GM18508 (cell line): ENCODE measurements at regions not wholly inside any gene's neighbourhood (a gene's known extent, or its start where the extent isn't known, plus 50 kb on each side); places are given as distances from the start of the nearest gene placed in this dataset.

Experiments used
- ATAC-seq: cut with Tn5 transposase; IDR thresholded peaks from one replicate; pipeline ENCODE4 v1.9.1; 2021; ENCODE audit warnings: moderate number of reproducible peaks; ENCODE audit not compliant: insufficient read depth, unreplicated experiment

DNA sequence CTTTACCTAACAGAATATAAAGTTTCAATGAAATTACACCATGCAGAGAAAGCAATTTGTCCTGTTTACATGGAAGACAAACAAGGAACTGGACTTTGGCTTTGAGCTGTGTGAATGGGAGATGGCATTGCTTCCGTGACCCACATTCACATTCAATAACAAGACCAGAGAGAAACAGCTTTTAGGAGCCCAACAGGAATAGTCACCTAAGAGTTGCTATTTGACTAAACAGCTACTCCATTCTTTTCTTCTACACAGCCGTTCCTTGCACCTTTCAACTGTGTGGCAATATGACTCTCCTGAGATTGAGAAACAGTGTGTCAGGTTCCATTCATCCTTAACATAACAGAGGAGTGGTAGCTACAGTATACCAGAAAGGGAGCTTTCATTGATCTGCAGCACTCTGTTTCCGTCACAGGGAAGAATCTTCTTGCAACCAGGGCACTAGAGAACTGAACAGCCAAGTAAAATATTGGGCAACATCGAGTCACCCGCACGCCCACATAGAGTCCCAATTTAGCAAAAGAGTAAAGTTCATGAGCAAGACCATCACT is 355.1 kb downstream of the HAO1 start:
- no peak for ATAC-seq

DNA sequence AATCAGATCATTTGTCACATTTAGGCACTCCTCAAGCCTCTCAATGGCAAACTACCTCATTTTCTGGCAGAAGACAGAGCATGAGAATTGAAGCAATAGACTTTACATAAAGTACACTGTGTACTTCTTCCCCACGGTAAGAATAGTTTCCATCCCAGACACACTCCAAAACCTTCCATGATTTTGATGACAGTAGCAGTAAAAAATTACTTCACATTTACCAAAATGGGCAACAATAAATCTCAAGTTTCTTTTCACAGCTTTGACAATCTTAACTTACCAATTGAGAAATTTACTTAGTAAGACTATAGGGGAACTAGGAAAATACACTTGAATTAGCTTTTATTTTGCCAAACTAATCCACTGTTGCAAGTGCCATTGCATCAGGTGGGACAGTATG is 353.8 kb downstream of the HAO1 start:
- no peak for ATAC-seq

DNA sequence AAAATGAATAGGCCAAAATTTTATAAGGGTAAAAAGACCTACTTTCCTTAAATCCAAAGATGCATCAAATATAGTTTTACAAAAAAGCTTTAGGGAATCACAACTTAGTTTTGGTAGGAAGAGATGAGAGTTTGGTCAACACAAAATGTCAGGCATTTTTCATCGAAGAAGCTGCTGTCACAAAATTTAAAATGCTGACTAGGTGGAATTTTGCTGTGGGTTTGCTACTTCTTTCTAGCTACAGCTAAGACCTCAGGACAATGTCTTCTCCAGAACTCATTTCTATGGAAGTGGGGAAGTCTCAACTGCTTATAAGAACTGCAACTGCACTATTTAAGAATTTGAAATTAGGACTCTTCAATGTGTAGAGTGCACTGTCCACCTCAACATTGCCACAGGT is 351.1 kb downstream of the HAO1 start:
- no peak for ATAC-seq

DNA sequence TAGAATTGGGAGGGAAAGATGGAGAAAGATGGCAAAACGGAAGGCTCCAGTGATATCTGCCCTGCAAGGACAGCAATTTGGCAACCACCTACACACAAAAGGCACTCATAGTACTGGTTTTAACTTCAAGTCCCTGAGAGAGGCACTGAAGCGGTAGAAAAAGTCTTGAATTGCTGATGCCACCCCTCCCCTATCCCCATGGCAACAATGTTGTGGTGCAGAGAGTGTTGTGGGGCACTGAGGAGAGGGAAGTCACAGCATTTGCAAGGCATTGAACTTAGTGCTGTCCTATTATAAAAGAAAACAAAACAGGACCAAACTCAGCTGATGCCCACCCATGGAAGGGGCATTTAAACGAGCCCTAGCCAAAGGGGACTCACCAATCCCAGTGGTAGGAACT is 343.7 kb downstream of the HAO1 start:
- ATAC-seq = no peak

DNA sequence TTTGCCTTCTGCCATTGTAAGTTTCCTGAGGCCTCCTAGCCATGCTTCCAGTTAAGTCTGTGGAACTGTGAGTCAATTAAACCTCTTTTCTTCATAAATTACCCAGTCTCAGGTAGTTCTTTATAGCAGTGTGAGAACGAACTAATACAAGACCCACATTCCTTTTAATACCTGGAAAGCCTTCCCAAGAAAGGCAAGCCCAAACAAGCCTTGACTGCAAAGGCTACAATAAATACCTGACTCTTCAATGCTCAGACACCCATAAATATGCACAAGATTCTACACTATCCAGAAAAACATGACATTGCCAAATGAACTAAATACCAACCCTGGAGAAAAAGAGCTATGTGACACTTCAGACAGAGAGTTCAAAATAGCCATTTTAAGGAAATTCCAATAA is 338.8 kb downstream of the HAO1 start:
- ATAC-seq = no peak

DNA sequence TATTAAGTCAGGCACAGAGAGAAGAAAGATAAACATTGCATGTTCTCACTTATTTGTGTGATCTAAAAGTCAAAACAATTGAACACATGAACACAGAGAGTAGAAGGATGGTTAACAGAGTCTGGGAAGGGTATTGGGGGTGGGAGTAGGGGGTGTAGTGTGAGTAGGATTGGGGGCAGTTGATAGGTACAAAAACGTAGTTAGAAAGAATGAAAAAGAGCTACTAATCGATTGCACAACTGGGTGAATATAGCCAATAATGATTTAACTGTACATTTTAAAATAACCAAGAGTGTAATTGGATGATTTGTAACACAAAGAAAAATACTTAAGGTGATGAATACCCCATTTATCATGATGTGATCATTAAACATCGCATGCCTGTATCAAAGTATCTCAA is 333.3 kb downstream of the HAO1 start:
- ATAC-seq = no peak

DNA sequence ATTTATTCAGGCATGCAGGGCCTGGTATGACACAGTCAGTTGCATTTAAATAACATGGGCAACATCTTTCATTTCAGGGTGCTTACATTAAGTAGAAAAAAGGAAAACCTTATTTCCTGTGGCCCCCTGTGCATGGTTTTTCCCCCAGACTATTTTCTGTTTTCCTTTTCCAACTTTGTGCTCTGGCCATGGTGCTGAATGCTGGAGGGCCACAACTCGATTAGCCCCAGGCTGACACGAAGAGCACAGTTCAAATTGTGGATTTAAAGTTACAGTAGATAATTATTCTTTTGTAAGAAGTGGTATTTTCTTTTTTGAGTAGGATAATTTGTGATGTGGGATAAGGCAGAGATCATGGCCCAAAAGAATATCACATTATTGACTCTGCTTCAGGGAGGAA is 332.0 kb downstream of the HAO1 start:
- no peak for ATAC-seq

DNA sequence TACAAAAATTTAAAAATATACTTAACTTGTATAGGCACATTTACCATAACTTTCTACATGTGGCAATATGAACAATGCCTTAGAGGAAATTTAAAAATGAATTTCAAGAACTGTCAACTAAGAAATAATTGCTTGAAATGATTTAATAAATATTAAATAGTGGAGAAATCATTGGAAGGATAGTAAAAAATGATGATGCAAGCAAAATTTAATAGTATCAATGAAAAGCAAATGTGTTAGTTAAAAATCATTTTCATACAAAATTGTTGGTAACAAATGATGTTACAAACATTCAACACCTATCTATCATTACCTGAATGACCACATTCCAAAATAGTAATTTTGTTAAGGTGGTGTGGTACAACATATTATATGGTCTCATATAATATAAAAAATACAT is 331.0 kb downstream of the HAO1 start:
- no peak for ATAC-seq

DNA sequence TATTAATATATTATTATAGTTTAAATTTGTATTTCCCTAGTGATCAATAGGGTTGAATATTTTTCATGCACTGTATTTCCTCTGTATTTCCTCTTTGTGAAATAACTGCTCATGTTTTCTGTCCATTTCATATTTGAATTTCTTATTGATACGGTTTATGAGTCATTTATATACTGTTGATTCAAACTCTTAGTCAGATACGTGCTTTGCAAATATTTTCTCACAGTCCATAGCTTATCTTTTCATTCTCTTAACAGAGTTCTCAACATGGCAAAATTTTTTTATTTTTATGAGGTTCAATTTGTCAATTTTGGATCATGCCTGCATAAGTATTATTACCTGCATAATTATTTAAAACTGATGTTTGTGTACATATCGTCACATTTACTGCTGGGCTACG is 329.6 kb downstream of the HAO1 start:
- no peak for ATAC-seq

DNA sequence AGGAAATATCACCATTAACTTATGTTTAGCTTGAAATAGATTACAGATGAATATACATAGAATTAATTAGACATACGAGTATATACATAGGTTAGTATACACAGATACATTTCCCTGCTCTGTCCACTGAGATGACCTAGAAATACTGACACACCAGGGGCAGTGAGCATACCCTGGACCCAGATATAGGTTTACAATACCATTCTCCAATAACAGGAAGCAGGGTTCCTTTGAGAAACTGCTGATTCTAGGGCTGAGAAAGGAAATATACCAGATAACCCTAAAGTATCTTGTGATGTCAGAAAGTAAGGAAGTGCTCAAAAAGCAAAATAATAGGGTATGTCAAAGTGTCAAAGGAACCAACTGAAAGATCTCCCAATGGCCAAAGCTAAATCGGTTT is 322.5 kb downstream of the HAO1 start:
- no peak for ATAC-seq

DNA sequence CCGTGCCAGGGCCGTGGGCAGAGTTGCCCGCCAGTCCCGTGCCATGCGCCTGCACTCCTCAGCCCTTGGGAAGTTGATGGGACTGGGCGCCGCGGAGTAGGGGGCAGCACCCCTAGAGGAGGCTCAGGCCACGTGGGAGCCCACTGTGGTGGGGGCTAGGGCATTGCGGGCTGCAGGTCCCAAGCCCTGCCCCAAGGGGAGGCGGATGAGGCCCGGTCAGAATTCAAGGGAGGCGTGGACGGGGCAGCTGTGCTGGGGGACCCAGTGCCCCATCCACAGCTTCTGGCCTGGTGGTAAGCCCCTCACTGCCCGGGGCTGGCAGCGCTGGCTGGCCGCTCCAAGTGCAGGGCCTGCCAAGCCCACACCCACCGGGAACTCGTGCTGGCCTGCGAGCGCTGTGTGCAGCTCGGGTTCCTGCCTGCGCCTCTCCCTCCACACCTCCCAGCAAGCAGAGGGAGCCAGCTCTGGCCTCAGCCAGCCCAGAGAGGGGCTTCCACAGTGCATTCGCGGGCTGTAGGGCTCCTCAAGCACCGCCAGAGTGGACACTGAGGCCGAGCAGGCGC is 317.8 kb downstream of the HAO1 start:
- no peak for ATAC-seq

DNA sequence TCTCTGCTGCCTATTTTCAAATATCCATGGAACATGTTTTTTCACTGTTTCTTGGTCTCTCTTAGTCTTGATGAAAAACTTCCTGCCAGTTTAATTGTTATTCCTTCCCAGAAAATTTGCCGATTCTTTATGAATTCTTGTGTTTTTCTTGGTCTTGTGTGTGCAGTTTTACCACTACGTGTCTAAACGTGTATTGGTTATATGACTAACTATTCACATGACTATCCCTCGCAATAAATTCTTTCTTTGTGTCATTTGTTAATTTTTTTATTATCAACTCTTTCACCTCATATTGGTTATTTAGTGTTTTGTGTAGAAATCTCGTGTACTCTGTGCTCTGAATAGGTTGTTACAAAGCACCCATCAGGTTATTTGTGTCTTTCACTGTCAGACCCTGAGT is 315.4 kb downstream of the HAO1 start:
- ATAC-seq = no peak

DNA sequence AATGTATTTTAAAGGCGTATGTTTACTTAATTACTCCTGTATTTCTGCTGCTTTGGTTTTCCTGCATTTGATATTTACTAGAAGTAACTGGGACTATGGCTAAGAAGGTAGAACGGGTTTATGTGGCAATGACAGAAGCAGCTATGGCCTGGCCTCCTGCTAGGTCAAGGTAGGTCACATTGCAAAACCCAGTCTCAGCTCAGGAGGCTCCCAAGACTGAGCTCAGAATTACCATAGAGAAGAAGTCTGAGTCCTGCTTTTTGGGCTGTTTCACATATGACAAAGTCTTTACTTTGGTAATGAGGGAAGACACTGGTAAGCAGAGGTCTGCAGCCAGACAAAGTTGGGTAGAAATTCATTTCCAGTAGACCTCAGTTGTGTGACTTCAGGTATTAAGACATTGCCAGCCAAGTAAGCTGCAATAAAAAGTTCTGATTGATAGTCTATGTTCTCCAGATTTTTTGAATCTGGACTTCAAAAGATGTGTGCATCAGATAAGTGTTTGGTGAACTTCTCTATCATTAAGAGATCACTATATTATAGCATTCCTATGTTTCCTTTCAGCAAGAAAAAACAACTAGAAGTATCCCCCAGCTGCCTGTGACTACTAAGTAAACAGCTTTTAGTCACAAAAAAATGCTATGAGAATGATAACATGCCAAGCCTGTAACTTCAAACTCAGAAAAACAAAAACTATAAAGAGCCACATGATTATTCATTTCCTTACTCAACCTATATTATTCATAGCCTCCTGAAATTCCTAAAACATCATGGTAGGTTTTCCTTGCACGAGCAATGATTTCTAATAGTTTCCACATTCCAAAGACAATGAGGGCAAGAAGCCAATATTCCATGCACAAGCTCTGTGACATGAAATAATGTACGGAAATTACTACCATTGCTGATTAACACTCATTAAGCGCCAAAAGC is 312.3 kb downstream of the HAO1 start:
- ATAC-seq = no peak

DNA sequence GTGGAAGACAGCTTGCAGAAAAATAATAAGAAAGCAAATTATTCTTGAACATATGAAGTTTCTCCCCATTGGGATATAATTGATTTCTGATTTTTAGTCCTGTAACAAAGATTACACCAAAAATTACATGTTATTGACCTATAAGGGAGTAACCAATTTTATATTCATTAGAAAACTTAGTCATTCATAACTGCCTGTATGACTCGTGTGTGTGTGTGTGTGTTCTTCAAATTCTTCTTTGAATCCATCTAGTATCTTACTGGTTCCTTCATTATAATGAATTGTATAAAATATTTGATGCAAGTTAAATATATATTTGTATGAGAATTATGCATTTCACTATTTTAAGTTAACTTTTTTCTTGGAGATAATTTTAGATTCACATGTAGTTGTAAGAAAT is 310.4 kb downstream of the HAO1 start:
- ATAC-seq = no peak

DNA sequence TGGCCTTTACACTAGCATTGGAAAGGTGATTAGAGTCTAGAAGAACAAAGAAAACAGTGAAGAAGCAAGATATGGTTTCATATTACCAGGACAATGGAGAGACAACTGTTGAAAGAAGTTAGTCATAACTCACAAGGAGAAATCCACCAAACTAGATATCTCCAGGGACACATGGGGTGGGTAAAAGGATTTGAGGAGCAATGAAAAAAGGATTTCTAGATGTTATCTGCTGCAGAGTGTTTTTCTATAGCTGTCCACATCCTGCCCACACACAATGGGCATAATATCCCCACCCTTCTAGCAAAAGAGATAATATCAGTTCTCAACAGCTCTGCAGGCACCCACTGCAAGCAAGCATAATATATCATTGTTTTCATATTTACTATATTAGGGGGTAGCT is 303.1 kb downstream of the HAO1 start:
- no peak for ATAC-seq

DNA sequence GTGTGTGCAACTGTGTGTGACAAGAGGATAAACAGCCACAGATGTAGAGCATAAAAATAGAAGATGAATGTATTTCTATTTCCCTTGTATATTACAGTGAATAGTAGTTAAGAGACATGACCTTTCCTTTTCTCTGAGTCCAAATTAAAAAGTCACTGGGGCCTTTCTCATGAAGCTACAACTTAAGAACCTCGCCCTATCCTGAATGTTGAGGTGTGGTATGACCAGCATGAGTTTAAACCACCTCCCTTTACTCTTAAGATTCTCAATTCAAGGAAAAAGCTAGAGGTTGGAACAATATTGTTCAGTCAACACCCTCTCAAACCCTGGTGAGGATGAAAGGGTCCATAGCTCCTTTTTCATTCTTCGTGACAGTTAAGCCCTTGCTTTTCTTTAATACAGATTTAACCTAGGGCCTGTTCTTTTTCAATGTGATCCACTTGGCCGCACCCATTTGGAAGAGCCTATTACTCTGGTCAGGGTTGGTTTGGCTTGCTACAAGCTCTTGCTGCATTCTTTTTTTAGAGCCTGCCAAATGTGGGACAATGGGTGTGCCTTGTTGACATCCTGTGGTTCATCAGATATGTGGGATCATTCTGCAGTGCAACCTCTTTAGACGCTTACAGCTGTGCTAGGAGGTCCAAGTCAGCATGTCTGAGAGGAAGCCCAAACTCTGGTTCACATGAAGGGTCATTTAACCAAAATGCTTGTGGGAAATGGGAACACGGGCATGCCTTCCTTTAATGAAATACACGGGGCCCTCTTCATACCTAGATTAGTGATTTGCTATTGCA is 290.0 kb downstream of the HAO1 start:
- ATAC-seq = no peak

DNA sequence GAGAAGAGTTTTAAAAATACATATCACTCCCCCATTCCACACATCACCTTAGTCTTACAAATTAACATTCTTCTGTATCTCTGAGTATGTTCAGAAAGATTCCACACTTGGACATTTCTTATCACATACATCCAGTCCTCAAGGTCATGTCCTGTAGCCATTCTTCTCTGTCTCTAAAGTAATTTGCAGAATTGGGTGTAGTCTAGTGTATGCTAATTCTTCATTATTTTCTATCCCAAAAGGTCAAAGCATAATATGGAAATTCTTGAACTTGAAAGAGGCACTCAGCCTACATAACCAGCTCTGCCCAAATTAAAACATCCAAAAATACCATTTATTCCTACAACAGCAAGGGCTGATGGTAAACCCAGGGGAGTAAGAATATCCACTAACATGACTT is 286.0 kb downstream of the HAO1 start:
- ATAC-seq = no peak

DNA sequence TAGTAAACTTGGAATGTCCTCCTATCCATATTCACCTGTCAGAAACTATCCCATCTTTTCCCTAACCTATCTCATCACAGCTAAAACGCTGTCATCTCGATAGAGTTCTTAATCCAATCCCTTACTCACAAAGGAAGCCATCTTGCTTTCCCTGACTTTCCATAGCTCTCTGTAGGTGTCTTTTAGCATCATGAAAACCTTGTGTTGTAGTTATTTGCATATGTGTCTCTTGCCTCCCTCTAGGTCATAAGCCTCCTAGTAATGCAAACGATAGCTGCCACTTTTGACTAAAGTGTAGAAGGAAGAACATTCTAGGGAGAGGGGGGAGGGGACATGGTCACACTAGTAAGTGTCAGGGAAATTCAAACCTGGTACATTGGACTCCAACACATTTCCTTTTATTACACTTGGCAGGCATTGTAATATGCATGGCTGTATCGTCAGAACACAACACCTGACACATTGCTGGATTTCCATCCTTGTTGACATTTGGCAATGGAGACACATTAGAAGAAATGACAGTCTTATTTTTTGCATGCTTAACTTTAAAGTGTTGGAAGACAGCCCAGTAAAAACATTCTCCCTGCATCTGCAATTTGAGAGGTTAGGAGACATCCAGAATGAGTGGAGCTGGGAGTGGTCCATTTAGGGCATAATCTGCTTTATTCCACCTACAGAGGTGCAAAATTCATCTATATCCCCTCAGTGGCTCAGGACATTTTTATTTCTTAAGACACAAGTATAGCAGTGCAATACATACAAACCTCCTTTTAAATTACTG is 283.4 kb downstream of the HAO1 start:
- no peak for ATAC-seq

DNA sequence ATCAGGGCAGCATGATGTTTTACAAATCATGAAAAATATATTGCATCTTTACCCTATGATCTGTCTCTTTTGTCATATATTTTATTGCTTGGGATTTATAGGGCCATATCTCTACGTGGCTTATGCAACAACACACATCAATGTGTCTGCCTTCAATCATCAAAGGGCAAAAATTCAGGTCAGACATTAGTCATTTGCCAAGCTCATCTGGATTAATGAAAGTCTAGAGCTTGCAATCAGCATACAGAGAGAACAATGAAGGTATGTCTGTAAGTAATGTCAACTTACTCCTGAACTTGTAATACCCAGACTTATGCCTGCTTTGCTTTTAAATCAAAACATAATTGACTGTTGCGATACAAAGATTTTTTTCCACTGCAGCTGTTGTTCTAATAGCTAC is 282.7 kb downstream of the HAO1 start:
- ATAC-seq = no peak

DNA sequence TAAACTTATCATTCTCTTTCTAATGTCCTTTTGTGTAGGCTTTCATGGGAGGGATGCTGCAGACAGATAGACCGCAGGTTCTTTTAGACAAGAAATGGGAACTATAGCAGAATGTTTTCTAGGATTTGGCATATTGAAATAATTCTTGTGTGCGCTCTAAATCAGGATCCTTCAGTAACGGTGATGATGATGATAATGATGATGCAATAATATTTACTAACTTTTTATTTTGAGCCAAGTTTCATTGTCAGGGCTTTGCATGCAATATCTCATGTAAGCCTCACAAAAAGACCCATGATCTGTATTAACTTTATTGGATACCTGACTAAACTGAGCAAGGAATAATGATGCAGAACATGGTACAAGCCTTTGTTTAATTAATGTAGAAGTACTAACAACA is 280.1 kb downstream of the HAO1 start:
- no peak for ATAC-seq
